ENCODE measurements at regions not wholly inside any gene's neighbourhood (a gene's known extent, or its start where the extent isn't known, plus 50 kb on each side); places are given as distances from the start of the nearest gene placed in this dataset.

DNA sequence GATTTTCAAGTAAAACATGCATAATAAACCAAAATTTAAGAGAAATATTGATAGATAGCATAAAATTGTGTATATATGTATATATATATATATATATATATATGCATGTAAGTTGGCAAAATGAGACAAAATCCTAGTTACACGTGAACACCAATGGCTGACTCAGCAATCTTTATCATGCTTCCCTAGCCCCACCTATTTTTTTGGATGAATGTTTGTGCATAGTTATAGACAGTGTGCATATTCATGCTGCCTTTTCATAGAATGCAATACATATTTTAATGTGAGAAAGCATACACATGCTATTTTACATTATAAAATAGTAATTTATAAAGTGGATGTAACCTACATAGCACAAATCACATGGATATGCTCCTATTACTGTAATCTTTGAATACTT is 230.3 kb downstream of the SH2D4B start:
- ATAC-seq, result no peak
- Histone ChIP-seq H3K36me3 (ENCODE audit: control insufficient read depth, insufficient read depth, low read length) (no peaks in the 10 kb centered on the region), H3K27ac (ENCODE audit: low read length) (no peak overlapping the region), H3K9me3 (ENCODE audit: control insufficient read depth, insufficient read depth, low read depth, low read length) (no peaks in the 10 kb centered on the region), H3K4me1 (ENCODE audit: control insufficient read depth, insufficient read depth, low read length) (no peaks in the 10 kb centered on the region), H3K27me3 (ENCODE audit: control insufficient read depth, insufficient read depth, low read length) (0 out of 2 replicates have a peak, but pooled peaks cover 2% of the 10 kb centered on the region), H3K4me3 (ENCODE audit: low read depth in 2 of 2, low read length in 2 of 2) (no peak overlapping the region)
- in situ Hi-C loops (cut with HindIII; ENCODE audit: low pct_unique_long_range_greater_than_20kb, low sequenced_read_pairs) (no loop called here), intact Hi-C loops (cut with micrococcal nuclease; ENCODE audit: unreplicated experiment) (no loop called here)
- ChIA-PET CTCF (no interaction called here), POLR2A (no interaction called here)
- TF ChIP-seq, protein P1, sequence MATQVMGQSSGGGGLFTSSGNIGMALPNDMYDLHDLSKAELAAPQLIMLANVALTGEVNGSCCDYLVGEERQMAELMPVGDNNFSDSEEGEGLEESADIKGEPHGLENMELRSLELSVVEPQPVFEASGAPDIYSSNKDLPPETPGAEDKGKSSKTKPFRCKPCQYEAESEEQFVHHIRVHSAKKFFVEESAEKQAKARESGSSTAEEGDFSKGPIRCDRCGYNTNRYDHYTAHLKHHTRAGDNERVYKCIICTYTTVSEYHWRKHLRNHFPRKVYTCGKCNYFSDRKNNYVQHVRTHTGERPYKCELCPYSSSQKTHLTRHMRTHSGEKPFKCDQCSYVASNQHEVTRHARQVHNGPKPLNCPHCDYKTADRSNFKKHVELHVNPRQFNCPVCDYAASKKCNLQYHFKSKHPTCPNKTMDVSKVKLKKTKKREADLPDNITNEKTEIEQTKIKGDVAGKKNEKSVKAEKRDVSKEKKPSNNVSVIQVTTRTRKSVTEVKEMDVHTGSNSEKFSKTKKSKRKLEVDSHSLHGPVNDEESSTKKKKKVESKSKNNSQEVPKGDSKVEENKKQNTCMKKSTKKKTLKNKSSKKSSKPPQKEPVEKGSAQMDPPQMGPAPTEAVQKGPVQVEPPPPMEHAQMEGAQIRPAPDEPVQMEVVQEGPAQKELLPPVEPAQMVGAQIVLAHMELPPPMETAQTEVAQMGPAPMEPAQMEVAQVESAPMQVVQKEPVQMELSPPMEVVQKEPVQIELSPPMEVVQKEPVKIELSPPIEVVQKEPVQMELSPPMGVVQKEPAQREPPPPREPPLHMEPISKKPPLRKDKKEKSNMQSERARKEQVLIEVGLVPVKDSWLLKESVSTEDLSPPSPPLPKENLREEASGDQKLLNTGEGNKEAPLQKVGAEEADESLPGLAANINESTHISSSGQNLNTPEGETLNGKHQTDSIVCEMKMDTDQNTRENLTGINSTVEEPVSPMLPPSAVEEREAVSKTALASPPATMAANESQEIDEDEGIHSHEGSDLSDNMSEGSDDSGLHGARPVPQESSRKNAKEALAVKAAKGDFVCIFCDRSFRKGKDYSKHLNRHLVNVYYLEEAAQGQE (IDR thresholded peaks at IDR 0.05; ENCODE audit: insufficient read depth in 1 of 2, low read depth in 2 of 2, low read length in 1 of 2), result no peak
- TF ChIP-seq SIN3A (IDR thresholded peaks at IDR 0.05; ENCODE audit: borderline replicate concordance, insufficient read depth, low read depth, low read length) (no peak), TCF7L2 (IDR thresholded peaks at IDR 0.05; ENCODE audit: low read depth, low read length) (no peak), POLR2AphosphoS5 (IDR thresholded peaks at IDR 0.05; ENCODE audit: low read depth, low read length) (no peak)
- TF ChIP-seq, protein P2, sequence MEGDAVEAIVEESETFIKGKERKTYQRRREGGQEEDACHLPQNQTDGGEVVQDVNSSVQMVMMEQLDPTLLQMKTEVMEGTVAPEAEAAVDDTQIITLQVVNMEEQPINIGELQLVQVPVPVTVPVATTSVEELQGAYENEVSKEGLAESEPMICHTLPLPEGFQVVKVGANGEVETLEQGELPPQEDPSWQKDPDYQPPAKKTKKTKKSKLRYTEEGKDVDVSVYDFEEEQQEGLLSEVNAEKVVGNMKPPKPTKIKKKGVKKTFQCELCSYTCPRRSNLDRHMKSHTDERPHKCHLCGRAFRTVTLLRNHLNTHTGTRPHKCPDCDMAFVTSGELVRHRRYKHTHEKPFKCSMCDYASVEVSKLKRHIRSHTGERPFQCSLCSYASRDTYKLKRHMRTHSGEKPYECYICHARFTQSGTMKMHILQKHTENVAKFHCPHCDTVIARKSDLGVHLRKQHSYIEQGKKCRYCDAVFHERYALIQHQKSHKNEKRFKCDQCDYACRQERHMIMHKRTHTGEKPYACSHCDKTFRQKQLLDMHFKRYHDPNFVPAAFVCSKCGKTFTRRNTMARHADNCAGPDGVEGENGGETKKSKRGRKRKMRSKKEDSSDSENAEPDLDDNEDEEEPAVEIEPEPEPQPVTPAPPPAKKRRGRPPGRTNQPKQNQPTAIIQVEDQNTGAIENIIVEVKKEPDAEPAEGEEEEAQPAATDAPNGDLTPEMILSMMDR (IDR thresholded peaks at IDR 0.05), result no peak
- DNase-seq (ENCODE audit: low read depth, low spot score), result no peak
- no TSS peak for BruUV-seq (replicated peaks)

DNA sequence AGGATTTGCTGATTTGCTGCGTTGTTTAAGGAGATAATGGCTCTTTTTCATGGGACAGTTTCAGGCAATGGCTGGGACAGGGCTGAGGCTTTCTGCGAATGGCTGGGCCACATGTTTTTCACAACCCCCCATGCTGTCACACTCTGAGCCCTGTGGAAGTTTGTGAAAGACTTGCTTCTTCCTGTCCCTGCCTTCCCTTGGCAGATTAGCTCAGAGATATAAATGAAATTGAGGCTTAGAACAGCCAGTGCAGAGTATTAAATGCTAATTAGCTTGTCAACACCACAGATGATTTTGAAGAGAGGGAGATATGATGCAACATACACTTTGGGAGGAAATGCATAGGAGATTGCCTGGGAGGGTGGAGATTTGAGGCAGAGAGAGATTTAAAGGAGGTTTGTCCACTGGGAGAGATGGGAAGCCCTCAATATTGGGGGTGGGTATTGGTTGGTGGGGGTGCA is 232.0 kb downstream of the SH2D4B start:
- DNase-seq (ENCODE audit: low read depth, low spot score), result no peak
- no peak for ATAC-seq
- ChIA-PET POLR2A (interaction anchor here (0.6 kb wide), 1 partner anchor 17 kb away, joined by 6 read pairs; no protein-coding TSS in a partner anchor), CTCF (no interaction called here)
- intact Hi-C loops (cut with micrococcal nuclease; ENCODE audit: unreplicated experiment) (no loop called here), in situ Hi-C loops (cut with HindIII; ENCODE audit: low pct_unique_long_range_greater_than_20kb, low sequenced_read_pairs) (no loop called here)
- H3K36me3 ChIP-seq (ENCODE audit: control insufficient read depth, insufficient read depth, low read length), result no peaks in the 10 kb centered on the region
- no peak overlapping the region for H3K27ac ChIP-seq (ENCODE audit: low read length)
- H3K4me3 ChIP-seq (ENCODE audit: low read depth in 2 of 2, low read length in 2 of 2), result no peak overlapping the region
- H3K4me1 ChIP-seq (ENCODE audit: control insufficient read depth, insufficient read depth, low read length), result no peaks in the 10 kb centered on the region
- 0 out of 2 replicates have a peak, but pooled peaks cover 2% of the 10 kb centered on the region for H3K27me3 ChIP-seq (ENCODE audit: control insufficient read depth, insufficient read depth, low read length)
- TF ChIP-seq, protein P2 (IDR thresholded peaks at IDR 0.05), result no peak
- TF ChIP-seq POLR2AphosphoS5 (IDR thresholded peaks at IDR 0.05; ENCODE audit: low read depth, low read length), result no peak
- TF ChIP-seq, protein P1 (IDR thresholded peaks at IDR 0.05; ENCODE audit: insufficient read depth in 1 of 2, low read depth in 2 of 2, low read length in 1 of 2), result no peak
- no peak for TF ChIP-seq TCF7L2 (IDR thresholded peaks at IDR 0.05; ENCODE audit: low read depth, low read length)
- no peak for TF ChIP-seq SIN3A (IDR thresholded peaks at IDR 0.05; ENCODE audit: borderline replicate concordance, insufficient read depth, low read depth, low read length)
- no TSS peak for BruUV-seq (replicated peaks)
- H3K9me3 ChIP-seq (ENCODE audit: control insufficient read depth, insufficient read depth, low read depth, low read length), result no peaks in the 10 kb centered on the region

Data from Panc1 (cell line).